ENCODE measurements at regions not wholly inside any gene's neighbourhood (a gene's known extent, or its start where the extent isn't known, plus 50 kb on each side); places are given as distances from the start of the nearest gene placed in this dataset.

DNA sequence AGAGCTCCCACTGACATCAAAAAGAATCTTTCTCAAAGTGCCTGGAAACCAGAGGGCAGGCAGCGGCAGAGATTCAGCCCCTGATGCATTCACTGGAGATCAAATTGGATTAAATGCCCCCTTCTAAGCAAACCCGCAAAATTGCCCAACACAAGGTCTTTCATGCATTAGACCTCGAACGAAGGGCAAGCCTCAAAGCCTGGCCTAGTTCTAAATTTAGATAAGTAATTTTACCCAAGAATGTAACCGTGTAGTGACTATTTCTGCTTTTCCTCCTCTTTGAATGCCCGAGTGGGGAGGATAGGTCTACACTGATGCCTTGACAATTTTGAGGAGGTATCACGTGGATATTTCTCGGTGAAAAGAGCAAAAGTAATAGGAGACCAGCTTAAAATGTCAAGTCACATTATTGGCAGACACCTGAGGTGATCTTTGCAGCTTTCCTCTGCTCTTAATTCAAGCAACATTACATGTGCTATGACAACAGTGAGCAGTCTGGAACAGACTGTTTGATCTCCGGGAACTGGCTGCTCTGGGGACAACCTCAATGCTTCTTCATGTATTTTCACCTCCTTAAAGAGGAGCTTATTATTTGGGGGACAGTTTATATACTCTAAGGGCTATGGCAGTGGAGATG, 1263.5 kb upstream of the AUTS2 start:
- TF ChIP-seq FOXP2 (optimal IDR thresholded peaks at IDR 0.05; ENCODE audit: borderline replicate concordance, extremely low read depth, extremely low read length, insufficient read depth), result no peak
- TF ChIP-seq, protein P1, sequence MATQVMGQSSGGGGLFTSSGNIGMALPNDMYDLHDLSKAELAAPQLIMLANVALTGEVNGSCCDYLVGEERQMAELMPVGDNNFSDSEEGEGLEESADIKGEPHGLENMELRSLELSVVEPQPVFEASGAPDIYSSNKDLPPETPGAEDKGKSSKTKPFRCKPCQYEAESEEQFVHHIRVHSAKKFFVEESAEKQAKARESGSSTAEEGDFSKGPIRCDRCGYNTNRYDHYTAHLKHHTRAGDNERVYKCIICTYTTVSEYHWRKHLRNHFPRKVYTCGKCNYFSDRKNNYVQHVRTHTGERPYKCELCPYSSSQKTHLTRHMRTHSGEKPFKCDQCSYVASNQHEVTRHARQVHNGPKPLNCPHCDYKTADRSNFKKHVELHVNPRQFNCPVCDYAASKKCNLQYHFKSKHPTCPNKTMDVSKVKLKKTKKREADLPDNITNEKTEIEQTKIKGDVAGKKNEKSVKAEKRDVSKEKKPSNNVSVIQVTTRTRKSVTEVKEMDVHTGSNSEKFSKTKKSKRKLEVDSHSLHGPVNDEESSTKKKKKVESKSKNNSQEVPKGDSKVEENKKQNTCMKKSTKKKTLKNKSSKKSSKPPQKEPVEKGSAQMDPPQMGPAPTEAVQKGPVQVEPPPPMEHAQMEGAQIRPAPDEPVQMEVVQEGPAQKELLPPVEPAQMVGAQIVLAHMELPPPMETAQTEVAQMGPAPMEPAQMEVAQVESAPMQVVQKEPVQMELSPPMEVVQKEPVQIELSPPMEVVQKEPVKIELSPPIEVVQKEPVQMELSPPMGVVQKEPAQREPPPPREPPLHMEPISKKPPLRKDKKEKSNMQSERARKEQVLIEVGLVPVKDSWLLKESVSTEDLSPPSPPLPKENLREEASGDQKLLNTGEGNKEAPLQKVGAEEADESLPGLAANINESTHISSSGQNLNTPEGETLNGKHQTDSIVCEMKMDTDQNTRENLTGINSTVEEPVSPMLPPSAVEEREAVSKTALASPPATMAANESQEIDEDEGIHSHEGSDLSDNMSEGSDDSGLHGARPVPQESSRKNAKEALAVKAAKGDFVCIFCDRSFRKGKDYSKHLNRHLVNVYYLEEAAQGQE (IDR thresholded peaks at IDR 0.05; ENCODE audit: insufficient read depth in 1 of 2, low read depth in 2 of 2, low read length in 2 of 2), result no peak
- TF ChIP-seq POLR2AphosphoS5 (IDR thresholded peaks at IDR 0.05; ENCODE audit: low read depth, low read length), result no peak
- TF ChIP-seq SIN3A (IDR thresholded peaks at IDR 0.05; ENCODE audit: borderline replicate concordance, insufficient read depth, low read length), result no peak
- TF ChIP-seq TAF1 (IDR thresholded peaks at IDR 0.05; ENCODE audit: borderline replicate concordance, insufficient read depth, low read length), result no peak

DNA sequence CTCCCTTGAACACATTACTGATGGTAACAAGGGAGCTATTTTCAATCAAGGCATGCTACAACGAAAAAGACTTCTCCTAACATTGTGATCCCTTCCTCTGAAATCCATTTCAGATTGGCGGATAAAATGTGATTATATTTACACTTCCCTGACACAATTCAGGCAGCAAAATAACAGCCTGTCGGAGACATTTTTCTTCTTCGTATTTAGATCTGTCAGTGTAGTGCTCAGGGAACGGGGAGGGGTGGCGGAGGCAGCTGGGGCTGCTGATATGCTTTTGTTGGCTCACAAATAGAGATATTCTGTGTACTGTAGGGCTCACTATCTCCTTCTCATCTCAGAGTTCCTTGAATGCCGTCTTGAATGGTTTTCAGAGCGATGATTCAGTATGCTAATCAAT, 1261.7 kb upstream of the AUTS2 start:
- TF ChIP-seq FOXP2 (optimal IDR thresholded peaks at IDR 0.05; ENCODE audit: borderline replicate concordance, extremely low read depth, extremely low read length, insufficient read depth) (no peak), SIN3A (IDR thresholded peaks at IDR 0.05; ENCODE audit: borderline replicate concordance, insufficient read depth, low read length) (no peak), TAF1 (IDR thresholded peaks at IDR 0.05; ENCODE audit: borderline replicate concordance, insufficient read depth, low read length) (no peak), POLR2AphosphoS5 (IDR thresholded peaks at IDR 0.05; ENCODE audit: low read depth, low read length) (no peak)
- TF ChIP-seq, protein P1 (IDR thresholded peaks at IDR 0.05; ENCODE audit: insufficient read depth in 1 of 2, low read depth in 2 of 2, low read length in 2 of 2), result no peak

DNA sequence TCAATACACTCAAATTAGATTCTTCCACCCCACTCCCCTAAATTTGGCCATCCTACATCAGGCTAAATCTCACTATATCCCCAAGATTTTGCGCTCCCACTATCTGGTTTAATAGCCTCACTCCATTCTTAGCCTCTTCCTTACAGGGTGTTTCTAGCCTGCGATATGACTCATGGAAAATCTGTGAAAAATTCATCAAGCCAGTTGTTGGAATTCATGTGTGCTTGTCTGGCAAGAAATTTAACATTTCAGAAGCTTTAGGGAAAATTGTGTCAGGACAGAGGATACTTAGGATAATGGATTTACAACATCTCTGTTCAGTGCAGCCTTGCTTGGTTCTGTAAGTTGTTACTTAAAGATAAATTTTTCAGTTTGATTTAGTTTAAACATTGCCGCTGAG, 1249.9 kb upstream of the AUTS2 start:
- TF ChIP-seq FOXP2 (optimal IDR thresholded peaks at IDR 0.05; ENCODE audit: borderline replicate concordance, extremely low read depth, extremely low read length, insufficient read depth) (no peak), POLR2AphosphoS5 (IDR thresholded peaks at IDR 0.05; ENCODE audit: low read depth, low read length) (no peak)
- TF ChIP-seq, protein P1 (IDR thresholded peaks at IDR 0.05; ENCODE audit: insufficient read depth in 1 of 2, low read depth in 2 of 2, low read length in 2 of 2), result no peak

DNA sequence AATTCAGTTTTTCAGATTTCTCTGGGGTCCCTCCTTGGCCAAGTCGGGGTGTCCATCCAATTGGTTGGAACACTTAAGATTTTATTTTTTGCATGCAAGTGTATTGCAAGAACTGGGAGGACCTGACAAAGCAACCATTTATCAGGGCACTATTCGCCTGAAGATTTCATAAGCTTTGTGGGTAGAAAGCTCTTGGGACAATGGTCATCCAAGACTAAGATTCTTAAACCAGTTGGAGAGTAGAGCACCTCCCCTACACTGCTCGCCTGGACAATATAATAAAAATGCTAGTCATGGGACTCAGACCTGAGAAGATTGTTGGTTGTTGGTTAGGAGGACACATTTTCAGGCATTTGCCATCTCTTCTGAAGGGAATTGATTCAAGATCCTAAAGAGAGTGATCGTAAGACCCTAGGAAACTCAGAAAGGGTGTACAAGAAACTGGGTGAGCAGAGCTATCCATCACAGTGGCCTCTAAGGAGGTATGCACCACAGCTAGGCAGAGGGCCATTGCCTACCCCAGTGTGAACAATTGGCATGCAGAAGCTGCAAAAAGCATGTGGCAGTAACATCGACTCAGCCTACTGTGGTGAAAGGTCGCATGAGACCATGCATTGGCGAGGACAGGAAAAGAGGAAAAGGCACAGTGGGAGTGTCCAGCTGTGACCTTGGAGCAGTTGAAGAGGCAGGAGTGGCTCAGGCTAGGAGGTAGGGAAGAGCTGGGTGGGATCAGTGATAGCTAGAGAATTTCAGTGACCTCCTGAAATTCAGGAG, 1235.3 kb upstream of the AUTS2 start:
- TF ChIP-seq POLR2AphosphoS5 (IDR thresholded peaks at IDR 0.05; ENCODE audit: low read depth, low read length), result no peak
- no peak for TF ChIP-seq SIN3A (IDR thresholded peaks at IDR 0.05; ENCODE audit: borderline replicate concordance, insufficient read depth, low read length)
- TF ChIP-seq, protein P1 (IDR thresholded peaks at IDR 0.05; ENCODE audit: insufficient read depth in 1 of 2, low read depth in 2 of 2, low read length in 2 of 2), result no peak
- TF ChIP-seq TAF1 (IDR thresholded peaks at IDR 0.05; ENCODE audit: borderline replicate concordance, insufficient read depth, low read length), result no peak
- no peak for TF ChIP-seq FOXP2 (optimal IDR thresholded peaks at IDR 0.05; ENCODE audit: borderline replicate concordance, extremely low read depth, extremely low read length, insufficient read depth)

All from PFSK-1 (cell line).